NB4 (cell line): ENCODE measurements at regions not wholly inside any gene's neighbourhood (a gene's known extent, or its start where the extent isn't known, plus 50 kb on each side); places are given as distances from the start of the nearest gene placed in this dataset.
A peak's percentile ranks its signal among the peaks of the same experiment; 100 is the strongest.

ENCODE experiments used
- DNase-seq: peaks from one replicate; pipeline ENCODE4 v3.0.0; 2010; ENCODE audit warnings: low read depth
- H3K4me3 ChIP-seq: one replicate; pipeline ENCODE4 v1.5.1; 2011; ENCODE audit warnings: mild to moderate bottlenecking, low read depth, low read length, moderate library complexity
- CTCF ChIP-seq: IDR thresholded peaks from one replicate; pipeline ENCODE4 v1.5.1; 2012; ENCODE audit warnings: low read depth, low read length
- MYC ChIP-seq: IDR thresholded peaks from 2 replicates; pipeline ENCODE4 v1.6.1; 2011; ENCODE audit warnings: low read depth, low read length
- POLR2A ChIP-seq: IDR thresholded peaks from 2 replicates; pipeline ENCODE4 v1.6.1; 2011; ENCODE audit warnings: mild to moderate bottlenecking; ENCODE audit not compliant: insufficient read length; ENCODE audit errors: extremely low read depth
- TF ChIP-seq, protein P1 (sequence below): IDR thresholded peaks from 2 replicates; pipeline ENCODE4 v1.6.1; 2011; ENCODE audit warnings: low read depth, low read length

DNA sequence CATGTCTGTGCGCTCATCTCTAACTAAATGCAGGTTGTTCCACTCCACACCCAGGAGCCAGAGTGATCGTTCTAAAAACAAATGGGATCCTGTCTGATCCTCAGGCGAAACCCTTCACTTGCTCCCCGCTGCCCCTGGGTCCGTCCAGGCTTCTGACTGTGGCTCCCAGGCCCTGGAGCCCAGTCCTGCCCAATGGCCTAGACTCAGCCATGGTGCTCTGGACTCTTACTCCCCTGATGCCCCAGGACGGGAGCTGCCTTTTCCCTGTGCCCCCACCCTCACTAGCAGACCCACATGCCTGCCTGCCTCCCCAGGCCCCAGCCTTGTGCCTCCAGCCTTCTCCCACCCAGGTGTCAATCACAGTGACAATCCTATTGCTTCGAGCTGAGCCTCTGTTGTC lies 256.7 kb downstream of the BMP7 start:
- no peak for DNase-seq
- H3K4me3 ChIP-seq, result no peak overlapping the region
- TF ChIP-seq, protein P1, sequence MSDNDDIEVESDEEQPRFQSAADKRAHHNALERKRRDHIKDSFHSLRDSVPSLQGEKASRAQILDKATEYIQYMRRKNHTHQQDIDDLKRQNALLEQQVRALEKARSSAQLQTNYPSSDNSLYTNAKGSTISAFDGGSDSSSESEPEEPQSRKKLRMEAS, result no peak
- TF ChIP-seq CTCF, result no peak
- no peak for TF ChIP-seq MYC
- no peak for TF ChIP-seq POLR2A

DNA sequence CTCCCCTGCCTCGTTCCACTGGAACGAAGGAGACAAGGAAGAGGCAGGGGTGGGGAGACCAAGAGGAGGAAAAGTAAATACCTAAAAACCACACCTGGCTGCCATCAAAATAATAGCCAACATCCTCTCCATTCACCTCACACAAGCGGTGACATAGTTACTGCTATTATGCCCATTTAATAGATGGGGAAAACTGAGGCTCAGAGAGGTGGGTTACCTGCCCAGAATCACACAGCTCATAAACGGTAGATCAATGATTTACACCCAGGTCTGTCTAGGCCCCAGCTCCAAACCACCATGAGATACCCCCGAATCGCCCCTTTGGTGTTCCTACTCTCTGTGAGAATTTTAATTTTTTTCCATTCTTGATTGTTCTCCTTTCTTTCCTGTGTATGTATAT lies 253.8 kb downstream of the BMP7 start:
- no peak for DNase-seq
- TF ChIP-seq CTCF, result no peak
- no peak overlapping the region for H3K4me3 ChIP-seq

DNA sequence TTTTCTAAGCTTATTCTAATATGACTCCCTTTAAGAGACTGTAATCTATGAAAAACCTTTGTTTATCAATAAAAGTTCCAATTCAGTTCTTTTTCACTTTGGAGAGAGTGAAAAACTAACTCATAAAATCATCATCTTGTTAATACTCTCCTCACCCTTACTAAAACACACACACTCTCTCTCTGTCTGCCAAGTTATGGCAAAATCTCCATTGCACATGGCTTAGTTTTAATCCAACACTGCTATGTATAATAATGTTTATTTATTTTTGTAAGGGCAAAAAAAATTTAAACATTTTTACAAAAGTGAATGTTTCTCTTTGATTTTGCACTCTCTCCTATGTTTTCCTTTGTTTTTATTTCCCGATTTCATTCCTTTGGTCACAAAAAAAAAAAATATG lies 253.2 kb downstream of the BMP7 start:
- TF ChIP-seq MYC (no peak), CTCF (no peak), POLR2A (no peak)
- TF ChIP-seq, protein P1, result no peak
- no peak overlapping the region for H3K4me3 ChIP-seq
- no peak for DNase-seq

DNA sequence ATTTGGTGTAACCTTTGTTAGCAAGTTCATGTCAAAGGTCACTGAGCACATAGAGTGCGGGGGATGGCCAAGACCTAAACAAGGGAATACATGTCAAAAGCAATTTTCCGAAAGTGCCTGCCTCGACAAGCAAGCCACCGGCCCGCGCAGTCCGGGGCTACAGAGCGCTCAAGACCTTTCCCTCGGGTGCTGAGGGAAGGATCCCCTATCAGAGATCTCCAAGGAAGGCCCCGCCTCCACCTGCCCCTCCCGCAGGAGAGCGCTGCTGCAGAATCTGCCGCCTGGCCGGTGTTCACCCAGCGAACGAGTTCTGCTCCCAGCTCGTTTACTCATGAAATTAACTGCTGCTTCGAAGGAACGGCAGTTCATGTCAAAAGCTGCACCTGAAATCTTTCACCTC lies 252.7 kb downstream of the BMP7 start:
- TF ChIP-seq, protein P1, result no peak
- TF ChIP-seq CTCF (no peak), POLR2A (no peak), MYC (no peak)
- no peak overlapping the region for H3K4me3 ChIP-seq
- peak; percentile 39 for DNase-seq

GRCh38 chr20:57020364-57020763 lies 246.1 kb downstream of the BMP7 start:
- TF ChIP-seq, protein P1, result peak; percentile 55; the same call in 1 of the 2 replicates
- TF ChIP-seq POLR2A, result no peak
- peak; percentile 78 for DNase-seq
- no peak overlapping the region for H3K4me3 ChIP-seq

DNA sequence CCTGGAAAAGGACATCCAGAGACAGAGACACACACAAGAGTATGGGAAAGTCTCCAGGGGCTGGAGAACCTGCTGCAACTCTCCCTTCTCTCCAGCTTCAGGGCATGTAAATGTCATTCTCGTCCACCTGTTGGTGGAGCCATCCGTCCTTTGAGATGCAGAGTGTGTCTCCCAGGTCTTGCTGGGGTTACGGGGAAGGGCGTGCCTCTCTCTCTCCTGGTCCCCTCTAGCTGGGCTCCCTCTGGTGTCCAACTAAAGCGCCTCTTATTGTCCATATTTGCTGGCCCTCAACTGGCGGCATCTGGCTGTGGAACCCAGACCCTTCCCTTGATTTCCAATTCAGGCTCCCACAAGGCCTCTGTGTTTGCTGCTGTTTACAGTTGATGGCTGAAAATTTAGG lies 244.1 kb downstream of the BMP7 start:
- no peak for DNase-seq
- TF ChIP-seq, protein P1, result no peak
- peak; percentile 9 for TF ChIP-seq CTCF
- no peak overlapping the region for H3K4me3 ChIP-seq
